ENCODE measurements at regions not wholly inside any gene's neighbourhood (a gene's known extent, or its start where the extent isn't known, plus 50 kb on each side); places are given as distances from the start of the nearest gene placed in this dataset.

- DNase-seq = no peak
Observed at GRCh38 chr12:92492995-92493394, 209.8 kb upstream of the PLEKHG7 start.

GRCh38 chr12:92492291-92492690, 210.5 kb upstream of the PLEKHG7 start:
- DNase-seq = no peak
- H3K4me1 ChIP-seq = peaks cover 0 to 11% (median 2%) of the 10 kb centered on the region in 4 donors
- H3K9me3 ChIP-seq = peaks cover 0 to 4% (median 0%) of the 10 kb centered on the region in 3 donors
- no peak for TF ChIP-seq CTCF (IDR thresholded peaks at IDR 0.05)
- H3K27me3 ChIP-seq = no peaks in the 10 kb centered on the region
- H3K36me3 ChIP-seq = no peaks in the 10 kb centered on the region
- H3K4me3 ChIP-seq = no peak overlapping the region
- no peak overlapping the region for H3K27ac ChIP-seq
- intact Hi-C loops (cut with DNase I; ENCODE audit: low total_unique reads) = no loop called here

More at GRCh38 chr12:92492995-92493394, 209.8 kb upstream of the PLEKHG7 start:
- Histone ChIP-seq H3K27me3 (no peaks in the 10 kb centered on the region), H3K4me3 (no peak overlapping the region), H3K4me1 (peaks cover 0 to 11% (median 2%) of the 10 kb centered on the region in 4 donors), H3K36me3 (no peaks in the 10 kb centered on the region), H3K9me3 (peaks cover 0 to 4% (median 0%) of the 10 kb centered on the region in 3 donors), H3K27ac (no peak overlapping the region)
- TF ChIP-seq CTCF (IDR thresholded peaks at IDR 0.05) = no peak
- intact Hi-C loops (cut with DNase I; ENCODE audit: low total_unique reads) = no loop called here

- H3K9me3 ChIP-seq = peaks cover 0 to 4% (median 0%) of the 10 kb centered on the region in 3 donors
- H3K4me3 ChIP-seq = no peak overlapping the region
- no peak for TF ChIP-seq CTCF (IDR thresholded peaks at IDR 0.05)
- H3K36me3 ChIP-seq = no peaks in the 10 kb centered on the region
- H3K27me3 ChIP-seq = no peaks in the 10 kb centered on the region
- DNase-seq = no peak
- intact Hi-C loops (cut with DNase I; ENCODE audit: low total_unique reads) = no loop called here
- H3K4me1 ChIP-seq = peaks cover 0 to 21% (median 0%) of the 10 kb centered on the region in 4 donors
- no peak overlapping the region for H3K27ac ChIP-seq
Observed at GRCh38 chr12:92489781-92490180, 213.0 kb upstream of the PLEKHG7 start.

GRCh38 chr12:92488735-92489134, 214.1 kb upstream of the PLEKHG7 start:
- peaks cover 0 to 18% (median 0%) of the 10 kb centered on the region in 4 donors for H3K4me1 ChIP-seq
- H3K27ac ChIP-seq = no peak overlapping the region
- H3K27me3 ChIP-seq = no peaks in the 10 kb centered on the region
- H3K36me3 ChIP-seq = no peaks in the 10 kb centered on the region
- no peak overlapping the region for H3K4me3 ChIP-seq
- TF ChIP-seq CTCF (IDR thresholded peaks at IDR 0.05) = no peak
- peaks cover 0 to 4% (median 0%) of the 10 kb centered on the region in 3 donors for H3K9me3 ChIP-seq
- intact Hi-C loops (cut with DNase I; ENCODE audit: low total_unique reads) = no loop called here
- no peak for DNase-seq

GRCh38 chr12:92487138-92487485, 215.7 kb upstream of the PLEKHG7 start:
- no peak overlapping the region for H3K4me3 ChIP-seq
- no peak overlapping the region for H3K27ac ChIP-seq
- no peaks in the 10 kb centered on the region for H3K27me3 ChIP-seq
- intact Hi-C loops (cut with DNase I; ENCODE audit: low total_unique reads) = no loop called here
- H3K36me3 ChIP-seq = no peaks in the 10 kb centered on the region
- H3K4me1 ChIP-seq = peaks cover 0 to 18% (median 0%) of the 10 kb centered on the region in 4 donors
- H3K9me3 ChIP-seq = peaks cover 0 to 4% (median 0%) of the 10 kb centered on the region in 3 donors
- TF ChIP-seq CTCF (IDR thresholded peaks at IDR 0.05) = no peak
- no peak for DNase-seq
